ENCODE measurements at regions not wholly inside any gene's neighbourhood (a gene's known extent, or its start where the extent isn't known, plus 50 kb on each side); places are given as distances from the start of the nearest gene placed in this dataset.

GRCh38 chr3:27779176-27779575, 57.1 kb upstream of the EOMES start:
- BruUV-seq (replicated peaks), result no TSS peak
- Histone ChIP-seq H3K4me3 (replicated peaks in 1 of 2; ENCODE audit: low read depth in 1 of 2, low read length in 2 of 2) (no peak overlapping the region), H3K9me2 (ENCODE audit: insufficient read depth) (no peaks in the 10 kb centered on the region), H3K9ac (ENCODE audit: low read length) (no peak overlapping the region), H3K4me2 (ENCODE audit: low read length) (no peak overlapping the region), H4K20me1 (ENCODE audit: insufficient read depth) (no peaks in the 10 kb centered on the region), H3K79me2 (ENCODE audit: insufficient read depth, low read length) (no peaks in the 10 kb centered on the region), H3K36me3 (ENCODE audit: control insufficient read depth in 1 of 2, insufficient read depth in 2 of 2, low read length in 2 of 2) (no peaks in the 10 kb centered on the region), H2AFZ (ENCODE audit: low read depth, low read length, poor library complexity, severe bottlenecking) (no peak overlapping the region), H3K4me1 (ENCODE audit: control insufficient read depth in 1 of 2, insufficient read depth in 2 of 2, low read length in 2 of 2) (no peaks in the 10 kb centered on the region), H3K27ac (ENCODE audit: low read depth, low read length) (no peak overlapping the region), H3K9me3 (ENCODE audit: control insufficient read depth in 1 of 2, insufficient read depth in 1 of 2, low read depth in 1 of 2, low read length in 2 of 2) (no peaks in the 10 kb centered on the region), H3K27me3 (ENCODE audit: insufficient read depth, low read length) (no peaks in the 10 kb centered on the region)
- ChIA-PET POLR2A (no interaction called here), CTCF (no interaction called here), RAD21 (ENCODE audit: low non-redundant PET in 1 of 2, low total read pairs in 2 of 2, uncharacterized antibody in 2 of 2, unreplicated experiment in 2 of 2) (interaction anchor here in 1 of 2 experiments (0.6 kb wide), 1 partner anchor 25 kb away, joined by 5 read pairs; no protein-coding TSS in a partner anchor)
- DNase-seq (ENCODE audit: low read depth, low spot score), result no peak
- no peak for ATAC-seq
- TF ChIP-seq FOSL1 (IDR thresholded peaks at IDR 0.05; ENCODE audit: low read depth) (no peak), EZH2phosphoT487 (IDR thresholded peaks at IDR 0.05; ENCODE audit: borderline replicate concordance) (no peak), POLR2AphosphoS5 (IDR thresholded peaks at IDR 0.05; ENCODE audit: low read depth, low read length) (no peak)
- intact Hi-C loops (cut with micrococcal nuclease), result no loop called here

GRCh38 chr3:27789420-27789819, 67.3 kb upstream of the EOMES start:
- no peak for ATAC-seq
- ChIA-PET POLR2A (no interaction called here), CTCF (no interaction called here), RAD21 (ENCODE audit: low non-redundant PET in 1 of 2, low total read pairs in 2 of 2, uncharacterized antibody in 2 of 2, unreplicated experiment in 2 of 2) (no interaction called here)
- no peak overlapping the region for H3K4me2 ChIP-seq (ENCODE audit: low read length)
- H3K4me3 ChIP-seq (replicated peaks in 1 of 2; ENCODE audit: low read depth in 1 of 2, low read length in 2 of 2), result no peak overlapping the region
- no peak for TF ChIP-seq ELF1 (IDR thresholded peaks at IDR 0.05; ENCODE audit: borderline replicate concordance, low read depth)
- TF ChIP-seq RAD21 (IDR thresholded peaks at IDR 0.05; ENCODE audit: low read depth), result no peak
- no peak for TF ChIP-seq CBX3 (IDR thresholded peaks at IDR 0.05; ENCODE audit: low read depth)
- TF ChIP-seq CEBPB (IDR thresholded peaks at IDR 0.05; ENCODE audit: low read depth), result no peak
- no peak for TF ChIP-seq POLR2AphosphoS5 (IDR thresholded peaks at IDR 0.05; ENCODE audit: low read depth, low read length)
- TF ChIP-seq EGR1 (IDR thresholded peaks at IDR 0.05; ENCODE audit: low read depth), result no peak
- BruUV-seq (replicated peaks), result no TSS peak
- H3K9me2 ChIP-seq (ENCODE audit: insufficient read depth), result no peaks in the 10 kb centered on the region
- H3K9ac ChIP-seq (ENCODE audit: low read length), result no peak overlapping the region
- no peaks in the 10 kb centered on the region for H3K36me3 ChIP-seq (ENCODE audit: control insufficient read depth in 1 of 2, insufficient read depth in 2 of 2, low read length in 2 of 2)
- no peaks in the 10 kb centered on the region for H4K20me1 ChIP-seq (ENCODE audit: insufficient read depth)
- no peak overlapping the region for H3K27ac ChIP-seq (ENCODE audit: low read depth, low read length)
- H2AFZ ChIP-seq (ENCODE audit: low read depth, low read length, poor library complexity, severe bottlenecking), result no peak overlapping the region
- no peaks in the 10 kb centered on the region for H3K27me3 ChIP-seq (ENCODE audit: insufficient read depth, low read length)
- H3K79me2 ChIP-seq (ENCODE audit: insufficient read depth, low read length), result no peaks in the 10 kb centered on the region
- no peak for DNase-seq (ENCODE audit: low read depth, low spot score)
- intact Hi-C loops (cut with micrococcal nuclease), result no loop called here
- H3K4me1 ChIP-seq (ENCODE audit: control insufficient read depth in 1 of 2, insufficient read depth in 2 of 2, low read length in 2 of 2), result no peaks in the 10 kb centered on the region
- no peaks in the 10 kb centered on the region for H3K9me3 ChIP-seq (ENCODE audit: control insufficient read depth in 1 of 2, insufficient read depth in 1 of 2, low read depth in 1 of 2, low read length in 2 of 2)
